Omental fat pad (tissue), 3 donors: ENCODE measurements at regions not wholly inside any gene's neighbourhood (a gene's known extent, or its start where the extent isn't known, plus 50 kb on each side); places are given as distances from the start of the nearest gene placed in this dataset.

Experiments
- ATAC-seq: fragments of 150-250 bp; one replicate; pipeline ENCODE4 v1.9.1; 2016; ENCODE audit warnings: mild to moderate bottlenecking, moderate library complexity; ENCODE audit not compliant: low FRiP score
- DNase-seq: peaks from one replicate; pipeline ENCODE4 v3.0.0-alpha.2; 2019; ENCODE audit warnings: low spot score
- TF ChIP-seq, protein P1 (sequence below), 3 donors: fragments of 450-650 bp; IDR thresholded peaks; one replicate each; pipeline ENCODE4 v1.5.1; 2016 to 2017; ENCODE audit warnings: antibody characterized with exemption in 3 of 3, mild to moderate bottlenecking in 3 of 3, moderate library complexity in 2 of 3

DNA sequence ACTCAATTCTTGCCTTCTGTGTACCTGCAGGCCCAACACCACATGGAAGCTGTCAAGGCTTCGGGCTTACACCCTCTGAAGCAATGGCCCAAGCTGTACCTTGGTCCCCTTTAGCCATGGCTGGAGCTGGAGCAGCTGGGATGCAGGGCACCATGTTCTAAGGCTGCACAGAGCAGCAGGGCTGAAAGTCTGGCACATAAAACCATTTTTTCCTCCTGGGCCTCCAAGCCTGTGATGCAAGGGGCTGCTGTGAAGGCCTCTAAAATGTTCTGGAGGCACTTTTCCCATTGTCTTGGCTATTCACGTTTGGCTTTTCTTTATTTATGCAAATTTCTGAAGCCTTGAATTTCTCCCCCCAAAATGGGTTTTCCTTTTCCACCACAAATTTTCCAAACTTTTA, 102.1 kb upstream of the SLC5A12 start:
- no peak for ATAC-seq
- DNase-seq: no peak

DNA sequence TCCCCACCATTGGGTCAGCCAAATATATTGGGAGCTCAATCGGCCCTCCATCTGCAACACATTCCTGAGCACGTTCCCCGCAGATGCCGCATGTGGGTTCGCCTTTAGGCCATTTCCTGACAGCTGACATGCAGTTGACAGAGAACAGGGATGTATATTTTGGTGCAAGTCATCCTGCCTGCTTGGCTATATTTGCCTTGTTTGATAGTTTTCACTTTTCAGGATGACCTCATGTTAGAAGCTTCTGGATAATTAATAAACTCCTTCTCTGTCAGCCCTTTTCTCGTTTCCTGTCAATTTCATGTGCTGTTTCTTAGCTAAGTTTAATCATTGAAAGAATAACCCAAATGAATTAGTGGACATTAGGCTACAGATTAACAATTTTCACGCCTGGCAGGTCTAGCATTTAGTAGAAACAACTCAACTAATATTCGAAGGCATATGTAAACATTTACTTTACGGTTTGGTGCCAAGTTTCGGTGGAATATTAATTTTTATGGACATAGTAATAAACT, 105.8 kb upstream of the SLC5A12 start:
- TF ChIP-seq, protein P1, sequence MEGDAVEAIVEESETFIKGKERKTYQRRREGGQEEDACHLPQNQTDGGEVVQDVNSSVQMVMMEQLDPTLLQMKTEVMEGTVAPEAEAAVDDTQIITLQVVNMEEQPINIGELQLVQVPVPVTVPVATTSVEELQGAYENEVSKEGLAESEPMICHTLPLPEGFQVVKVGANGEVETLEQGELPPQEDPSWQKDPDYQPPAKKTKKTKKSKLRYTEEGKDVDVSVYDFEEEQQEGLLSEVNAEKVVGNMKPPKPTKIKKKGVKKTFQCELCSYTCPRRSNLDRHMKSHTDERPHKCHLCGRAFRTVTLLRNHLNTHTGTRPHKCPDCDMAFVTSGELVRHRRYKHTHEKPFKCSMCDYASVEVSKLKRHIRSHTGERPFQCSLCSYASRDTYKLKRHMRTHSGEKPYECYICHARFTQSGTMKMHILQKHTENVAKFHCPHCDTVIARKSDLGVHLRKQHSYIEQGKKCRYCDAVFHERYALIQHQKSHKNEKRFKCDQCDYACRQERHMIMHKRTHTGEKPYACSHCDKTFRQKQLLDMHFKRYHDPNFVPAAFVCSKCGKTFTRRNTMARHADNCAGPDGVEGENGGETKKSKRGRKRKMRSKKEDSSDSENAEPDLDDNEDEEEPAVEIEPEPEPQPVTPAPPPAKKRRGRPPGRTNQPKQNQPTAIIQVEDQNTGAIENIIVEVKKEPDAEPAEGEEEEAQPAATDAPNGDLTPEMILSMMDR (IDR thresholded peaks at IDR 0.05): no peak
- DNase-seq (no peak), ATAC-seq (no peak)

More for the DNA sequence above, 102.1 kb upstream of the SLC5A12 start:
- TF ChIP-seq, protein P1 (IDR thresholded peaks at IDR 0.05): no peak

DNA sequence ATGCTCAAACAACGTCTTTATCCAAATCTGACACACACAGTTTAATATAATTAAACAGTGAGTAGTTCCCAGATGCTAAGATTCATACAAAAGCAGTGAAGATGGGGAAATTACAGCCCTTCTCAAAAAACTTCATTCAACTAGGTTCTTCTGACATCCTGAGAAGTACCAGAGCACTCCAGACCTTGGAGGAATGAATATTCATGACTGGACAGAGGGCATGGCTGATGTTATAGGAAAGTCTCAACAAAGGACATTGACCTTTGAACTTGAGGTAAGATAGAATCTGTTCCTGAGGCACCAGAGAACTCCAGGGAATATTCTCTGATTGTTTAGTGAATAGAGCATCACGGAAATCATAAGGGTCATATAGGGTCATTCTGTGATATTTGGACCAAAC, 106.4 kb upstream of the SLC5A12 start:
- ATAC-seq (no peak), DNase-seq (no peak)
- TF ChIP-seq, protein P1 (IDR thresholded peaks at IDR 0.05): no peak

DNA sequence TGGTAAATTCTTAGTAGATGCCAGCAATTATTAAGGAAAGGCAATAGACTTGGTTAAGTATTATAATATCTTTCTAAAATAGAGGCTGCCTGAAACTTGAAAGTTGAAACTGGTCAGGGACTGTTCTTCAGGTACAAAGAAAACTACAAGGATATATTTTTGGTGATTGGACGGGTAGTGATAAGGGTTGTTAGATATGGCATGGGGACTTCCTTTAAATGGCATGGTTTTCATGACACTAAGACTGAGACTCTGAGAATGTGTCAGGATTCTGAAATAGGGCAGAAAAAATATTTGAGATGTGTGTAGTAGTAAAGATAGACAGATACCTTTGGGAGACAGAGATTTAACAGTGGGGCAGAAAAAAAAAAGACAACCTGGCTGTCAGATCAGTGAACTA, 108.4 kb upstream of the SLC5A12 start:
- TF ChIP-seq, protein P1 (IDR thresholded peaks at IDR 0.05): no peak
- ATAC-seq (no peak), DNase-seq (no peak)

DNA sequence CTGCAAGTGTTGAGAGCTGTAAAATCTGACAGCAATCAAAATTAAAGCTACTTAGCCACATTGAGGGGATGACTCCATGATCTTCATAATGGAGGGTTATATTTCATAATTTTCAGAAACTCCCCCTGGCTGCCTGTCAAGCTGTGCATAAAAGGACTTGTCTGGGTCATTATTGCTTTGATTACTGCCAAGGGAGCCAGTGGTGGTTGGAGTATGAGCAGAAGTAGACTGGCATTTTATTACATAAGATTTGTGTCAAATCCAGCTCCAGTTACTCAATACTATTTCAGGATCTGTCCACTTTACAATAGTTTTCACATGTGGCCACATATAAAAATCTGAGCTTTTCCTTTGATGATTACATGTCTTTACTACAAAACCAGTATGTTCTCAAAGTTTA, 108.9 kb upstream of the SLC5A12 start:
- no peak for ATAC-seq
- DNase-seq: no peak
- TF ChIP-seq, protein P1 (IDR thresholded peaks at IDR 0.05): no peak

DNA sequence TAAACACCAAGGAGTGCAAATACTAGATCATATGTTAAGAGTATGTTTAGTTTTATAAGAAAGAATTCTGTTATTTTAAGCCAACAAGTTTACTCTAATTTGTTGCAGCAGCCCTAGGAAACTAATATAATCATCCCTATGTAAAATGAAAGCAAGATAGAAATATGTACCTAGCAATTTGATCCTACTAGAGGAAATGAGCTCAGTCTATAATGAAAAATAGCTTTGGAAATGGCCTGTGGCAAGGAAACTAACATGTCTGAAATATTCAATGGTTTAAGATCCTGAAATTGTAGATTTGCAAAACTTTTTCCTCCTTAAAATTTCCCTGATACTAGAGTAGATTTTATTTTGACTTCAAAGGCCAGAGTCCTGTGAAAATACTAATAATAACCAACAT, 112.7 kb upstream of the SLC5A12 start:
- ATAC-seq: no peak
- DNase-seq: no peak
- TF ChIP-seq, protein P1 (IDR thresholded peaks at IDR 0.05): no peak

DNA sequence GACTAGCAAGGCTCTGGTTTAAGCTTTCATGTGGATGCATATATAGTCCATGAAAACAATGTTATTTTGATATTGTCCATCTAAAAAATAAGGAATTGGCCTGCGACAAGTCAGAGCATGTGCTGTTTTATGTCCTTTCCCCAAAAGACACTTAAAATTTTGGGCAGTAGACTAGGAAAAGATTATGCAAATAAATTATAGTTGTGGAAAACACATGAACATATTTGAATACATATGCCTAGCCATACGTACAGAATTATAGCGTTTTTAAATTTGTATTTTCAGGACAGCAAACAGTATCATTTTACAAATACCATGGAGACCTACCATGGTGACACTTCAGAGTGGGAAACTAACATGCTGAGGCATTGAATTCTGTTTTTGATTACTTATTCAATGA, 113.8 kb upstream of the SLC5A12 start:
- DNase-seq: no peak
- TF ChIP-seq, protein P1 (IDR thresholded peaks at IDR 0.05): no peak
- ATAC-seq: no peak
